GM23338 (cell line): ENCODE measurements at regions not wholly inside any gene's neighbourhood (a gene's known extent, or its start where the extent isn't known, plus 50 kb on each side); places are given as distances from the start of the nearest gene placed in this dataset.

ENCODE experiments used
- ATAC-seq: fragments of 200-7000 bp; cut with Tn5 transposase; 3 replicates; pipeline ENCODE4 v1.9.1; 2020
- DNase-seq: peaks from one replicate; pipeline ENCODE4 v3.0.0-alpha.2; 2015; ENCODE audit warnings: low spot score
- H2AFZ ChIP-seq: fragments of 200-600 bp; sonication (generic); 2 replicates; pipeline ENCODE4 v1.8.0; 2016; ENCODE audit warnings: antibody characterized with exemption, mild to moderate bottlenecking, moderate library complexity
- H3F3A ChIP-seq: fragments of 200-600 bp; sonication (generic); replicated peaks from 2 replicates; pipeline ENCODE4 v1.8.0; 2017; ENCODE audit warnings: antibody characterized with exemption, mixed run types, low read depth
- H3K27ac ChIP-seq: fragments of 200-600 bp; sonication (generic); 2 replicates; pipeline ENCODE4 v1.6.1; 2016; ENCODE audit warnings: low read depth
- H3K27me3 ChIP-seq: fragments of 200-600 bp; sonication (generic); 2 replicates; pipeline ENCODE4 v1.8.0; 2016; ENCODE audit warnings: mild to moderate bottlenecking, mixed run types, moderate library complexity; ENCODE audit not compliant: insufficient read depth
- H3K36me3 ChIP-seq: fragments of 200-600 bp; sonication (generic); 2 replicates; pipeline ENCODE4 v1.8.0; 2016; ENCODE audit warnings: mild to moderate bottlenecking; ENCODE audit not compliant: insufficient read depth
- H3K4me1 ChIP-seq: fragments of 200-600 bp; sonication (generic); 2 replicates; pipeline ENCODE4 v1.8.0; 2016; ENCODE audit warnings: mild to moderate bottlenecking, moderate library complexity; ENCODE audit not compliant: insufficient read depth
- H3K4me2 ChIP-seq: fragments of 200-600 bp; sonication (generic); 2 replicates; pipeline ENCODE4 v1.7.1; 2017; ENCODE audit warnings: mixed run types
- H3K4me3 ChIP-seq: fragments of 200-600 bp; sonication (generic); 2 replicates; pipeline ENCODE4 v1.6.1; 2016; ENCODE audit warnings: mixed run types
- H3K79me2 ChIP-seq: fragments of 200-600 bp; sonication (generic); replicated peaks from 2 replicates; pipeline ENCODE4 v1.8.0; 2017; ENCODE audit warnings: mild to moderate bottlenecking; ENCODE audit not compliant: insufficient read depth
- H3K9me2 ChIP-seq: fragments of 200-600 bp; sonication (generic); 2 replicates; pipeline ENCODE4 v1.8.0; 2017; ENCODE audit not compliant: insufficient read depth
- H4K20me1 ChIP-seq: fragments of 200-600 bp; sonication (generic); replicated peaks from 2 replicates; pipeline ENCODE4 v1.8.0; 2017; ENCODE audit warnings: mild to moderate bottlenecking; ENCODE audit not compliant: insufficient read depth
- H3K27ac Mint-ChIP-seq: 2 replicates; pipeline ENCODE4 v1.8.0; 2020; ENCODE audit warnings: inconsistent platforms, mild to moderate bottlenecking, moderate library complexity, mixed read lengths
- H3K27me3 Mint-ChIP-seq: 3 replicates; pipeline ENCODE4 v1.8.0; 2022; ENCODE audit warnings: low read depth, mild to moderate bottlenecking, moderate library complexity, mixed read lengths, inconsistent platforms; ENCODE audit not compliant: insufficient read depth, poor library complexity
- H3K36me3 Mint-ChIP-seq: 3 replicates; pipeline ENCODE4 v1.8.0; 2021; ENCODE audit warnings: low read depth, mild to moderate bottlenecking, inconsistent platforms, moderate library complexity, mixed read lengths
- H3K4me1 Mint-ChIP-seq: 3 replicates; pipeline ENCODE4 v1.8.0; 2020; ENCODE audit warnings: mild to moderate bottlenecking, inconsistent platforms, mixed read lengths
- H3K4me3 Mint-ChIP-seq: 3 replicates; pipeline ENCODE4 v1.8.0; 2021; ENCODE audit warnings: moderate library complexity, mild to moderate bottlenecking, inconsistent platforms, mixed read lengths
- H3K9me3 Mint-ChIP-seq: 3 replicates; pipeline ENCODE4 v1.8.0; 2020; ENCODE audit warnings: moderate library complexity, mild to moderate bottlenecking, inconsistent platforms, mixed read lengths
- CREB1 ChIP-seq: fragments of 250-450 bp; sonication (Bioruptor Pico); IDR thresholded peaks from 2 replicates; pipeline ENCODE4 v1.5.0; 2020; ENCODE audit warnings: low read depth, mild to moderate bottlenecking, moderate library complexity
- CTCF ChIP-seq, 2 experiments: fragments of 200-600 bp in 1 of 2; sonication (generic) in 1 of 2; conservative IDR thresholded peaks; 2 replicates each; pipeline versions ENCODE4 v1.5.1 to v1.6.1; 2016 to 2017; ENCODE audit warnings: antibody characterized with exemption in 2 of 2, low read depth in 2 of 2, mild to moderate bottlenecking in 2 of 2, moderate library complexity in 1 of 2
- EZH2 ChIP-seq: fragments of 200-600 bp; sonication (generic); IDR thresholded peaks from one replicate; pipeline ENCODE4 v1.8.0; 2017; ENCODE audit warnings: antibody characterized with exemption, mild to moderate bottlenecking, low read depth; ENCODE audit not compliant: unreplicated experiment
- NANOG ChIP-seq: IDR thresholded peaks from 2 replicates; pipeline ENCODE4 v1.6.1; 2016; ENCODE audit warnings: antibody characterized with exemption, borderline replicate concordance
- POLR2AphosphoS5 ChIP-seq: IDR thresholded peaks from 2 replicates; pipeline ENCODE4 v1.6.1; 2016; ENCODE audit warnings: antibody characterized with exemption, low read depth
- STAT1 ChIP-seq: IDR thresholded peaks from one replicate; pipeline ENCODE4 v1.6.1; 2016; ENCODE audit warnings: antibody characterized with exemption; ENCODE audit not compliant: unreplicated experiment
- TF ChIP-seq, protein P1 (sequence below): IDR thresholded peaks from 2 replicates; pipeline ENCODE4 v1.6.1; 2016; ENCODE audit warnings: antibody characterized with exemption
- TF ChIP-seq, protein P2 (sequence below): IDR thresholded peaks from one replicate; pipeline ENCODE4 v1.6.1; 2018; ENCODE audit warnings: antibody characterized with exemption; ENCODE audit not compliant: unreplicated experiment
- TF ChIP-seq, protein P3 (sequence below): fragments of 250-450 bp; sonication (Bioruptor Pico); IDR thresholded peaks from 2 replicates; pipeline ENCODE4 v1.5.0; 2020; ENCODE audit warnings: mild to moderate bottlenecking, moderate library complexity

DNA sequence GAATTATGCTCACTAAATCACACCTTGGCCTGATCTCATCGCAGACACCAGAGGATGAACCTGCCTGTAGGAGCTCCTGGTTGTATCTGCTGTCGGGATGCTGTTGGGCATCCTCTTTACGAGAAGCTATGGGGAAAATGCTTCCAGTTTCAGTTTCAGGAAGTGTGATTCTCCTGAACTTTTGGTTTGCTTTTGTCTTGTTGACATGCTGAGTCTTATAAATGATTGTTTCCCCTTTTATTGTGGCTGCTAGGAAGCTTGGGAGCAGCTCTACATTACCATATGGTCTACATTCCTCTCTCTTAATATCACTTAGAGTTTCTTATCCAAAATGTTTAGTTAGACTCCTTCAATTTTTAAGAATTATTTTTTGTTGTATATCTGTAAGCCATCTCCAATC is 227.5 kb downstream of the MTX2 start (continued):
- TF ChIP-seq CTCF (conservative IDR thresholded peaks at IDR 0.05; ENCODE audit: low read depth in 2 of 2) (no peak), POLR2AphosphoS5 (no peak), CREB1 (CRISPR knock-in tag) (no peak), STAT1 (no peak)

- H3F3A ChIP-seq, result no peaks in the 10 kb centered on the region
- no peak overlapping the region for H3K27ac ChIP-seq
- H3K36me3 ChIP-seq, result no peaks in the 10 kb centered on the region
- TF ChIP-seq, protein P1, sequence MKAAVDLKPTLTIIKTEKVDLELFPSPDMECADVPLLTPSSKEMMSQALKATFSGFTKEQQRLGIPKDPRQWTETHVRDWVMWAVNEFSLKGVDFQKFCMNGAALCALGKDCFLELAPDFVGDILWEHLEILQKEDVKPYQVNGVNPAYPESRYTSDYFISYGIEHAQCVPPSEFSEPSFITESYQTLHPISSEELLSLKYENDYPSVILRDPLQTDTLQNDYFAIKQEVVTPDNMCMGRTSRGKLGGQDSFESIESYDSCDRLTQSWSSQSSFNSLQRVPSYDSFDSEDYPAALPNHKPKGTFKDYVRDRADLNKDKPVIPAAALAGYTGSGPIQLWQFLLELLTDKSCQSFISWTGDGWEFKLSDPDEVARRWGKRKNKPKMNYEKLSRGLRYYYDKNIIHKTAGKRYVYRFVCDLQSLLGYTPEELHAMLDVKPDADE, result no peak
- TF ChIP-seq EZH2 (no peak), POLR2AphosphoS5 (no peak), CREB1 (CRISPR knock-in tag) (no peak), STAT1 (no peak), NANOG (no peak)
- TF ChIP-seq, protein P2, sequence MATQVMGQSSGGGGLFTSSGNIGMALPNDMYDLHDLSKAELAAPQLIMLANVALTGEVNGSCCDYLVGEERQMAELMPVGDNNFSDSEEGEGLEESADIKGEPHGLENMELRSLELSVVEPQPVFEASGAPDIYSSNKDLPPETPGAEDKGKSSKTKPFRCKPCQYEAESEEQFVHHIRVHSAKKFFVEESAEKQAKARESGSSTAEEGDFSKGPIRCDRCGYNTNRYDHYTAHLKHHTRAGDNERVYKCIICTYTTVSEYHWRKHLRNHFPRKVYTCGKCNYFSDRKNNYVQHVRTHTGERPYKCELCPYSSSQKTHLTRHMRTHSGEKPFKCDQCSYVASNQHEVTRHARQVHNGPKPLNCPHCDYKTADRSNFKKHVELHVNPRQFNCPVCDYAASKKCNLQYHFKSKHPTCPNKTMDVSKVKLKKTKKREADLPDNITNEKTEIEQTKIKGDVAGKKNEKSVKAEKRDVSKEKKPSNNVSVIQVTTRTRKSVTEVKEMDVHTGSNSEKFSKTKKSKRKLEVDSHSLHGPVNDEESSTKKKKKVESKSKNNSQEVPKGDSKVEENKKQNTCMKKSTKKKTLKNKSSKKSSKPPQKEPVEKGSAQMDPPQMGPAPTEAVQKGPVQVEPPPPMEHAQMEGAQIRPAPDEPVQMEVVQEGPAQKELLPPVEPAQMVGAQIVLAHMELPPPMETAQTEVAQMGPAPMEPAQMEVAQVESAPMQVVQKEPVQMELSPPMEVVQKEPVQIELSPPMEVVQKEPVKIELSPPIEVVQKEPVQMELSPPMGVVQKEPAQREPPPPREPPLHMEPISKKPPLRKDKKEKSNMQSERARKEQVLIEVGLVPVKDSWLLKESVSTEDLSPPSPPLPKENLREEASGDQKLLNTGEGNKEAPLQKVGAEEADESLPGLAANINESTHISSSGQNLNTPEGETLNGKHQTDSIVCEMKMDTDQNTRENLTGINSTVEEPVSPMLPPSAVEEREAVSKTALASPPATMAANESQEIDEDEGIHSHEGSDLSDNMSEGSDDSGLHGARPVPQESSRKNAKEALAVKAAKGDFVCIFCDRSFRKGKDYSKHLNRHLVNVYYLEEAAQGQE, result no peak
- TF ChIP-seq, protein P3, sequence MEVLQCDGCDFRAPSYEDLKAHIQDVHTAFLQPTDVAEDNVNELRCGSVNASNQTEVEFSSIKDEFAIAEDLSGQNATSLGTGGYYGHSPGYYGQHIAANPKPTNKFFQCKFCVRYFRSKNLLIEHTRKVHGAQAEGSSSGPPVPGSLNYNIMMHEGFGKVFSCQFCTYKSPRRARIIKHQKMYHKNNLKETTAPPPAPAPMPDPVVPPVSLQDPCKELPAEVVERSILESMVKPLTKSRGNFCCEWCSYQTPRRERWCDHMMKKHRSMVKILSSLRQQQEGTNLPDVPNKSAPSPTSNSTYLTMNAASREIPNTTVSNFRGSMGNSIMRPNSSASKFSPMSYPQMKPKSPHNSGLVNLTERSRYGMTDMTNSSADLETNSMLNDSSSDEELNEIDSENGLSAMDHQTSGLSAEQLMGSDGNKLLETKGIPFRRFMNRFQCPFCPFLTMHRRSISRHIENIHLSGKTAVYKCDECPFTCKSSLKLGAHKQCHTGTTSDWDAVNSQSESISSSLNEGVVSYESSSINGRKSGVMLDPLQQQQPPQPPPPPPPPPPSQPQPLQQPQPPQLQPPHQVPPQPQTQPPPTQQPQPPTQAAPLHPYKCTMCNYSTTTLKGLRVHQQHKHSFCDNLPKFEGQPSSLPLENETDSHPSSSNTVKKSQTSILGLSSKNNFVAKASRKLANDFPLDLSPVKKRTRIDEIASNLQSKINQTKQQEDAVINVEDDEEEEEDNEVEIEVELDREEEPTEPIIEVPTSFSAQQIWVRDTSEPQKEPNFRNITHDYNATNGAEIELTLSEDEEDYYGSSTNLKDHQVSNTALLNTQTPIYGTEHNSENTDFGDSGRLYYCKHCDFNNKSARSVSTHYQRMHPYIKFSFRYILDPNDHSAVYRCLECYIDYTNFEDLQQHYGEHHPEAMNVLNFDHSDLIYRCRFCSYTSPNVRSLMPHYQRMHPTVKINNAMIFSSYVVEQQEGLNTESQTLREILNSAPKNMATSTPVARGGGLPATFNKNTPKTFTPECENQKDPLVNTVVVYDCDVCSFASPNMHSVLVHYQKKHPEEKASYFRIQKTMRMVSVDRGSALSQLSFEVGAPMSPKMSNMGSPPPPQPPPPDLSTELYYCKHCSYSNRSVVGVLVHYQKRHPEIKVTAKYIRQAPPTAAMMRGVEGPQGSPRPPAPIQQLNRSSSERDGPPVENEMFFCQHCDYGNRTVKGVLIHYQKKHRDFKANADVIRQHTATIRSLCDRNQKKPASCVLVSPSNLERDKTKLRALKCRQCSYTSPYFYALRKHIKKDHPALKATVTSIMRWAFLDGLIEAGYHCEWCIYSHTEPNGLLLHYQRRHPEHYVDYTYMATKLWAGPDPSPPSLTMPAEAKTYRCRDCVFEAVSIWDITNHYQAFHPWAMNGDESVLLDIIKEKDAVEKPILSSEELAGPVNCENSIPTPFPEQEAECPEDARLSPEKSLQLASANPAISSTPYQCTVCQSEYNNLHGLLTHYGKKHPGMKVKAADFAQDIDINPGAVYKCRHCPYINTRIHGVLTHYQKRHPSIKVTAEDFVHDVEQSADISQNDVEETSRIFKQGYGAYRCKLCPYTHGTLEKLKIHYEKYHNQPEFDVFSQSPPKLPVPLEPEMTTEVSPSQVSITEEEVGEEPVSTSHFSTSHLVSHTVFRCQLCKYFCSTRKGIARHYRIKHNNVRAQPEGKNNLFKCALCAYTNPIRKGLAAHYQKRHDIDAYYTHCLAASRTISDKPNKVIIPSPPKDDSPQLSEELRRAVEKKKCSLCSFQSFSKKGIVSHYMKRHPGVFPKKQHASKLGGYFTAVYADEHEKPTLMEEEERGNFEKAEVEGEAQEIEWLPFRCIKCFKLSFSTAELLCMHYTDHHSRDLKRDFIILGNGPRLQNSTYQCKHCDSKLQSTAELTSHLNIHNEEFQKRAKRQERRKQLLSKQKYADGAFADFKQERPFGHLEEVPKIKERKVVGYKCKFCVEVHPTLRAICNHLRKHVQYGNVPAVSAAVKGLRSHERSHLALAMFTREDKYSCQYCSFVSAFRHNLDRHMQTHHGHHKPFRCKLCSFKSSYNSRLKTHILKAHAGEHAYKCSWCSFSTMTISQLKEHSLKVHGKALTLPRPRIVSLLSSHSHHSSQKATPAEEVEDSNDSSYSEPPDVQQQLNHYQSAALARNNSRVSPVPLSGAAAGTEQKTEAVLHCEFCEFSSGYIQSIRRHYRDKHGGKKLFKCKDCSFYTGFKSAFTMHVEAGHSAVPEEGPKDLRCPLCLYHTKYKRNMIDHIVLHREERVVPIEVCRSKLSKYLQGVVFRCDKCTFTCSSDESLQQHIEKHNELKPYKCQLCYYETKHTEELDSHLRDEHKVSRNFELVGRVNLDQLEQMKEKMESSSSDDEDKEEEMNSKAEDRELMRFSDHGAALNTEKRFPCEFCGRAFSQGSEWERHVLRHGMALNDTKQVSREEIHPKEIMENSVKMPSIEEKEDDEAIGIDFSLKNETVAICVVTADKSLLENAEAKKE, result no peak
- no peaks in the 10 kb centered on the region for H3K27me3 Mint-ChIP-seq
- H3K4me3 Mint-ChIP-seq, result no peak overlapping the region
- H2AFZ ChIP-seq, result no peak overlapping the region
- no peaks in the 10 kb centered on the region for H3K4me1 ChIP-seq
- no peaks in the 10 kb centered on the region for H3K27me3 ChIP-seq
- no peaks in the 10 kb centered on the region for H3K9me3 Mint-ChIP-seq
- no peak overlapping the region for H3K4me3 ChIP-seq
- no peaks in the 10 kb centered on the region for H3K79me2 ChIP-seq
- H3K4me1 Mint-ChIP-seq, result no peaks in the 10 kb centered on the region; the same call in 2 of the 3 replicates
- H3K9me2 ChIP-seq, result no peaks in the 10 kb centered on the region
- H3K36me3 Mint-ChIP-seq, result no peaks in the 10 kb centered on the region
- DNase-seq, result no peak
- no peaks in the 10 kb centered on the region for H4K20me1 ChIP-seq
- ATAC-seq, result no peak
- no peak overlapping the region for H3K27ac Mint-ChIP-seq
- no peak overlapping the region for H3K4me2 ChIP-seq
These were observed 231.7 kb downstream of the MTX2 start for GRCh38 chr2:176500901-176501300.
